SJCRH30 (cell line): ENCODE measurements at regions not wholly inside any gene's neighbourhood (a gene's known extent, or its start where the extent isn't known, plus 50 kb on each side); places are given as distances from the start of the nearest gene placed in this dataset.
"Not testable (repeated sequence)": the region's sequence is repeated elsewhere in the genome, so short reads cannot be mapped to it uniquely, and the experiment has no call there.

ENCODE experiments used
- DNase-seq, 2 experiments: peaks; one replicate each; pipeline ENCODE4 v3.0.0-alpha.2; 2015 to 2020
- H3K27ac ChIP-seq: fragments of 250-450 bp; sonication (Bioruptor Pico); 2 replicates; pipeline ENCODE4 v1.5.1; 2020; ENCODE audit warnings: mild to moderate bottlenecking, moderate library complexity
- H3K27me3 ChIP-seq: fragments of 250-450 bp; sonication (Bioruptor Pico); 2 replicates; pipeline ENCODE4 v1.5.1; 2020; ENCODE audit warnings: mild to moderate bottlenecking, moderate library complexity
- H3K36me3 ChIP-seq: fragments of 250-450 bp; sonication (Bioruptor Pico); 2 replicates; pipeline ENCODE4 v1.5.1; 2020; ENCODE audit warnings: mild to moderate bottlenecking, moderate library complexity
- H3K4me1 ChIP-seq: fragments of 250-450 bp; sonication (Bioruptor Pico); 2 replicates; pipeline ENCODE4 v1.5.1; 2020; ENCODE audit warnings: mild to moderate bottlenecking, moderate library complexity
- H3K4me3 ChIP-seq: fragments of 250-450 bp; sonication (Bioruptor Pico); 2 replicates; pipeline ENCODE4 v1.5.1; 2020; ENCODE audit warnings: mild to moderate bottlenecking, moderate library complexity
- H3K9me3 ChIP-seq: fragments of 250-450 bp; sonication (Bioruptor Pico); replicated peaks from 2 replicates; pipeline ENCODE4 v1.5.1; 2020; ENCODE audit warnings: mild to moderate bottlenecking, moderate library complexity

- no peaks in the 10 kb centered on the region for H3K27me3 ChIP-seq
- H3K9me3 ChIP-seq, result no peaks in the 10 kb centered on the region
- H3K36me3 ChIP-seq, result no peaks in the 10 kb centered on the region
- H3K4me3 ChIP-seq, result no peak overlapping the region
- H3K4me1 ChIP-seq, result no peaks in the 10 kb centered on the region
- no peak for DNase-seq
- no peak overlapping the region for H3K27ac ChIP-seq
Observed at GRCh38 chr15:79156704-79157375, 66.3 kb upstream of the RASGRF1 start.

GRCh38 chr15:79154483-79155135 lies 64.0 kb upstream of the RASGRF1 start:
- DNase-seq, result no peak

DNA sequence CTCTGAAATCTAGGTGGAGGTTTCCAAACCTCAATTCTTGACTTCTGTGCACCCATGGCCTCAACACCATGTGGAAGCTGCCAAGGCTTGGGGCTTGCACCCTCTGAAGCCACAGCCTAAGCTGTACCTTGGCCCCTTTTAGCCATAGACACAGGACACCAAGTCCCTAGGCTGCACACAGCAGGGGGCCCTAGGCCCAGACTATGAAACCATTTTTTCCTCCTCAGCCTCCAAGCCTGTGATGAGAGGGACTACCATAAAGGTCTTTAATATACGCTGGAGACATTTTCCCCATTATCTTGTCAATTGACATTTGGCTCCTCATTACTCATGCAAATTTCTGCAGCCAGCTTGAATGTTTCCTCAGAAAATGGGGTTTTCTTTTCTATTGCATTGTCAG lies 53.7 kb upstream of the RASGRF1 start:
- not testable (repeated sequence) for H3K36me3 ChIP-seq, H3K4me1 ChIP-seq, H3K9me3 ChIP-seq, H3K4me3 ChIP-seq, H3K27ac ChIP-seq, H3K27me3 ChIP-seq, DNase-seq

More at GRCh38 chr15:79154483-79155135, 64.0 kb upstream of the RASGRF1 start:
- no peaks in the 10 kb centered on the region for H3K4me1 ChIP-seq
- H3K4me3 ChIP-seq, result no peak overlapping the region
- H3K36me3 ChIP-seq, result no peaks in the 10 kb centered on the region
- H3K27me3 ChIP-seq, result no peaks in the 10 kb centered on the region
- H3K27ac ChIP-seq, result no peak overlapping the region
- H3K9me3 ChIP-seq, result no peaks in the 10 kb centered on the region; the same call in 1 of the 2 replicates

- Histone ChIP-seq H3K36me3 (no peaks in the 10 kb centered on the region), H3K4me3 (no peak overlapping the region), H3K4me1 (no peaks in the 10 kb centered on the region; the same call in 1 of the 2 replicates), H3K27me3 (no peaks in the 10 kb centered on the region), H3K9me3 (no peaks in the 10 kb centered on the region; the same call in 1 of the 2 replicates), H3K27ac (peak overlapping the region; percentile 20)
- peak in 1 of 2 experiments; percentile 4 for DNase-seq
Observed at GRCh38 chr15:79140846-79141570, 50.4 kb upstream of the RASGRF1 start.
